ENCODE measurements at regions not wholly inside any gene's neighbourhood (a gene's known extent, or its start where the extent isn't known, plus 50 kb on each side); places are given as distances from the start of the nearest gene placed in this dataset.

DNA sequence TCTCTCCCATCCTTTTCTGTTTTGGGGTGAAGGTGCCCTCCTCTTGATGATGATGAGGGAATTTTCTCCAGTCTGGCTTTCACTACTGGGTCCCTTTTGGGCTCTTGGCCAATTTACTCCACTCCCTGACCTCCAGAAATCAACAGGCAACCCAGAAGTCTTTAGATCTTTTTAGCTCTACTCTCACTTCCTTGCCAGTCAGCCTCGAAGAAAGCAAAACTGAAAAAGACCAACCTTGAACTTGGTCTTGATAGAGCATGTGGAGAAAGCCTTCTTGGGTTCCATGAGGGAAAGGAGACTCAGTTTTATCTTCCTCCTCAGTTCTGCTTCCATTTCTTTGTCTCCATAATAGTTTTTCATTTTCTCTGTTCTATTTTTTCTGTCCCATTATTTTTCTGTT, 91.4 kb upstream of the NPVF start:
- Histone ChIP-seq H3K27me3 (replicated peaks; ENCODE audit: control insufficient read depth, insufficient read depth, low read length) (no peaks in the 10 kb centered on the region; the same call in 1 of the 2 replicates), H3K36me3 (ENCODE audit: control insufficient read depth, insufficient read depth, low read length) (no peaks in the 10 kb centered on the region), H3K4me3 (replicated peaks; ENCODE audit: low read depth, low read length) (no peak overlapping the region)
- no peak for DNase-seq (ENCODE audit: extremely low read depth, insufficient read length)
- no peak for TF ChIP-seq CTCF (IDR thresholded peaks at IDR 0.05; ENCODE audit: insufficient read depth, low read length, poor library complexity, severe bottlenecking)

GRCh38 chr7:25320791-25321190, 92.5 kb upstream of the NPVF start:
- no peaks in the 10 kb centered on the region; the same call in 1 of the 2 replicates for H3K27me3 ChIP-seq (replicated peaks; ENCODE audit: control insufficient read depth, insufficient read depth, low read length)
- no peak overlapping the region for H3K4me3 ChIP-seq (replicated peaks; ENCODE audit: low read depth, low read length)
- DNase-seq (ENCODE audit: extremely low read depth, insufficient read length): no peak
- H3K36me3 ChIP-seq (ENCODE audit: control insufficient read depth, insufficient read depth, low read length): no peaks in the 10 kb centered on the region
- TF ChIP-seq CTCF (IDR thresholded peaks at IDR 0.05; ENCODE audit: insufficient read depth, low read length, poor library complexity, severe bottlenecking): no peak

DNA sequence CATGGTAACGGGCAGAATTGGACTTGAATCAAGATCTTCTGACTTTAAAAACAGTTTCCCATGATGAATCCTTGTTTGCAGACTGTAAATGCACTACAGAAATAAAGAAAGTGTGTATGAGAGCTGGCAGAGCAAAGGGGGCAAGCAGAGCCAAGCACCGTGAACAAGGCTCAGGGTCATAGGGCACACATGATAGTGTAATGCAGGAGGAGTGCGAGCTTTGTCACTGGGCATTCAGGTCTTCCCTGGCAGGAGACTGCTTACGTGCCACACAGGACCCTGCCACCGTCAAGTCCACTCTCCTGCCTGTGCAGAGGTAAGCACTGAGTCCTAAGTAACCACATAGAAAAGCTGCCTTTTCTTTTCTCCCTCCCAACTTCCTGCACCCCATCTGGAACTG, 93.1 kb upstream of the NPVF start:
- no peak overlapping the region for H3K4me3 ChIP-seq (replicated peaks; ENCODE audit: low read depth, low read length)

GRCh38 chr7:25322473-25322872, 94.2 kb upstream of the NPVF start:
- no peak for TF ChIP-seq CTCF (IDR thresholded peaks at IDR 0.05; ENCODE audit: insufficient read depth, low read length, poor library complexity, severe bottlenecking)
- no peaks in the 10 kb centered on the region for H3K36me3 ChIP-seq (ENCODE audit: control insufficient read depth, insufficient read depth, low read length)
- H3K27me3 ChIP-seq (replicated peaks; ENCODE audit: control insufficient read depth, insufficient read depth, low read length): no peaks in the 10 kb centered on the region; the same call in 1 of the 2 replicates
- DNase-seq (ENCODE audit: extremely low read depth, insufficient read length): no peak
- H3K4me3 ChIP-seq (replicated peaks; ENCODE audit: low read depth, low read length): no peak overlapping the region

More for the DNA sequence above, 93.1 kb upstream of the NPVF start:
- Histone ChIP-seq H3K36me3 (ENCODE audit: control insufficient read depth, insufficient read depth, low read length) (no peaks in the 10 kb centered on the region), H3K27me3 (replicated peaks; ENCODE audit: control insufficient read depth, insufficient read depth, low read length) (no peaks in the 10 kb centered on the region; the same call in 1 of the 2 replicates)
- no peak for TF ChIP-seq CTCF (IDR thresholded peaks at IDR 0.05; ENCODE audit: insufficient read depth, low read length, poor library complexity, severe bottlenecking)
- no peak for DNase-seq (ENCODE audit: extremely low read depth, insufficient read length)

- no peak for DNase-seq (ENCODE audit: extremely low read depth, insufficient read length)
- TF ChIP-seq CTCF (IDR thresholded peaks at IDR 0.05; ENCODE audit: insufficient read depth, low read length, poor library complexity, severe bottlenecking): no peak
Observed at GRCh38 chr7:25325186-25325757, 97.0 kb upstream of the NPVF start.

More at GRCh38 chr7:25325186-25325757, 97.0 kb upstream of the NPVF start:
- Histone ChIP-seq H3K36me3 (ENCODE audit: control insufficient read depth, insufficient read depth, low read length) (no peaks in the 10 kb centered on the region), H3K4me3 (replicated peaks; ENCODE audit: low read depth, low read length) (no peak overlapping the region), H3K27me3 (replicated peaks; ENCODE audit: control insufficient read depth, insufficient read depth, low read length) (no peaks in the 10 kb centered on the region; the same call in 1 of the 2 replicates)

Data from GM06990 (cell line).